CD14-positive monocyte (primary cell): ENCODE measurements at regions not wholly inside any gene's neighbourhood (a gene's known extent, or its start where the extent isn't known, plus 50 kb on each side); places are given as distances from the start of the nearest gene placed in this dataset.

Experiments used
- DNase-seq, 3 donors: peaks; one replicate each; pipeline ENCODE4 v3.0.0-alpha.2; 2011 to 2022
- H2AFZ ChIP-seq: 2 replicates; pipeline ENCODE4 v1.6.0; 2012; ENCODE audit warnings: mild to moderate bottlenecking, low read depth, low read length, inconsistent platforms; ENCODE audit not compliant: insufficient read depth, poor library complexity, severe bottlenecking
- H3K27ac ChIP-seq, 2 donors: 1 replicate in 1 of 2; 2 replicates in 1 of 2; pipeline ENCODE4 v1.5.1; 2012 to 2013; ENCODE audit warnings: low read length in 2 of 2, control low read depth in 1 of 2, inconsistent platforms in 1 of 2, low read depth in 1 of 2, mild to moderate bottlenecking in 1 of 2
- H3K27me3 ChIP-seq, 2 donors: one replicate each; pipeline versions ENCODE4 v1.6.0 to v1.6.1; 2011 to 2013; ENCODE audit warnings: low read length in 2 of 2; ENCODE audit not compliant: control insufficient read depth in 2 of 2, insufficient read depth in 2 of 2
- H3K36me3 ChIP-seq, 2 donors: replicated peaks in 1 of 2; 1 replicate in 1 of 2; 2 replicates in 1 of 2; pipeline versions ENCODE4 v1.5.1 to v1.6.1; 2012 to 2013; ENCODE audit warnings: low read length in 2 of 2, control low read depth in 1 of 2, inconsistent platforms in 1 of 2, mild to moderate bottlenecking in 1 of 2; ENCODE audit not compliant: insufficient read depth in 2 of 2, control insufficient read depth in 1 of 2
- H3K4me1 ChIP-seq, 2 donors: 1 replicate in 1 of 2; 2 replicates in 1 of 2; pipeline versions ENCODE4 v1.5.1 to v1.6.1; 2012 to 2013; ENCODE audit warnings: low read length in 2 of 2, control low read depth in 1 of 2, inconsistent platforms in 1 of 2, mild to moderate bottlenecking in 1 of 2, moderate library complexity in 1 of 2; ENCODE audit not compliant: insufficient read depth in 2 of 2, control insufficient read depth in 1 of 2
- H3K4me2 ChIP-seq: replicated peaks from 2 replicates; pipeline ENCODE3; 2012; ENCODE audit warnings: low read length, moderate library complexity, mild to moderate bottlenecking; ENCODE audit not compliant: poor library complexity, severe bottlenecking; ENCODE audit errors: extremely low read depth
- H3K4me3 ChIP-seq, 3 experiments: fragments of 200-600 bp in 1 of 3; sonication (generic) in 1 of 3; replicated peaks in 1 of 3; 1 replicate in 2 of 3; 2 replicates in 1 of 3; pipeline ENCODE4 v1.5.1; 2011 to 2013; ENCODE audit warnings: low read length in 3 of 3, mild to moderate bottlenecking in 3 of 3, control low read depth in 2 of 3, low read depth in 2 of 3, inconsistent platforms in 1 of 3, moderate library complexity in 1 of 3
- H3K79me2 ChIP-seq: 2 replicates; pipeline ENCODE4 v1.6.0; 2012; ENCODE audit warnings: mild to moderate bottlenecking, control low read depth, inconsistent platforms, low read length, moderate library complexity; ENCODE audit not compliant: insufficient read depth
- H3K9ac ChIP-seq: 2 replicates; pipeline ENCODE4 v1.6.0; 2017; ENCODE audit warnings: low read length, mild to moderate bottlenecking; ENCODE audit not compliant: insufficient read depth, poor library complexity, severe bottlenecking
- H3K9me3 ChIP-seq, 2 donors: replicated peaks in 1 of 2; 1 replicate in 1 of 2; 2 replicates in 1 of 2; pipeline versions ENCODE4 v1.5.1 to v1.6.1; 2012 to 2013; ENCODE audit warnings: low read length in 2 of 2, control low read depth in 1 of 2; ENCODE audit not compliant: control insufficient read depth in 1 of 2, insufficient read depth in 1 of 2
- H4K20me1 ChIP-seq: 2 replicates; pipeline ENCODE4 v1.6.0; 2012; ENCODE audit warnings: mild to moderate bottlenecking, low read length, control low read depth, moderate library complexity; ENCODE audit not compliant: insufficient read depth
- H3K27ac Mint-ChIP-seq, 7 donors: one replicate each; pipeline ENCODE4 v1.8.0; 2020; ENCODE audit warnings: mild to moderate bottlenecking in 7 of 7, mixed read lengths in 7 of 7, moderate library complexity in 6 of 7, inconsistent platforms in 2 of 7
- H3K27me3 Mint-ChIP-seq, 3 donors: one replicate each; pipeline ENCODE4 v1.8.0; 2021 to 2022; ENCODE audit warnings: low read depth in 3 of 3, mild to moderate bottlenecking in 3 of 3, mixed read lengths in 3 of 3, moderate library complexity in 3 of 3, inconsistent platforms in 1 of 3
- H3K36me3 Mint-ChIP-seq, 2 donors: one replicate each; pipeline ENCODE4 v1.8.0; 2020; ENCODE audit warnings: mixed read lengths in 2 of 2, inconsistent platforms in 1 of 2, mild to moderate bottlenecking in 1 of 2
- H3K4me1 Mint-ChIP-seq: one replicate; pipeline ENCODE4 v1.8.0; 2020; ENCODE audit warnings: mild to moderate bottlenecking, mixed read lengths
- H3K4me3 Mint-ChIP-seq, 2 donors: one replicate each; pipeline ENCODE4 v1.8.0; 2020; ENCODE audit warnings: mild to moderate bottlenecking in 2 of 2, mixed read lengths in 2 of 2, moderate library complexity in 1 of 2
- H3K9me3 Mint-ChIP-seq, 7 donors: one replicate each; pipeline ENCODE4 v1.8.0; 2020 to 2022; ENCODE audit warnings: mixed read lengths in 7 of 7, mild to moderate bottlenecking in 6 of 7, moderate library complexity in 6 of 7, inconsistent platforms in 2 of 7
- WGBS: methylation state at CpG from one replicate; pipeline ENCODE4 v1.1.5; 2013; ENCODE audit warnings: missing lambda C conversion rate; ENCODE audit not compliant: insufficient coverage; 5-methylcytosine and 5-hydroxymethylcytosine counted together
- intact Hi-C, 2 donors: fragments of 100-400 bp; cut with micrococcal nuclease; formaldehyde crosslinking; loops; one replicate each; pipeline versions ENCODE4 v1.15.0 to v1.15.1; 2023
- TF ChIP-seq, protein P1 (sequence below): fragments of 200-600 bp; IDR thresholded peaks from one replicate; pipeline ENCODE4 v1.8.0; 2022; ENCODE audit warnings: antibody characterized with exemption, mild to moderate bottlenecking

DNA sequence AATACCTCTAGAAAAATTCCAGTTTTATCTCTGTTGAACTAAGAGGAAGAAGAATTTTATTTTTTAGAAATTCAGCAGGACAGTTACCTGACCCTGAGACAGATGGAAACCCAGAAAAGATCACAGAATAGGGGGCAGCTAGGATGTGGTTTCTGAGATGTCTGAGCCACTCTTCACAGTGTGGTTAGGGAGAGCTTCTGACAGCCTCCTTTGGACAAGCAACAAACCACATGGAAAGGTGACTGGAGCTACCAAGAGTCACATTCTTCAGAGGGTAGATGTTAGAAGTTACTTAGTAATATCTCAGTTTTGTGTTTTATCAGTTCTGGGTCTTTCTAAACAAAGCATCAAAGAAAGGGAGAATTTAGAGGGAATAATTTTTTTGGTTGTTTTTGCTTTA, 117.3 kb upstream of the NAP1L1 start:
- no peaks in the 10 kb centered on the region for H3K4me1 ChIP-seq
- H2AFZ ChIP-seq: no peak overlapping the region
- H4K20me1 ChIP-seq: no peaks in the 10 kb centered on the region
- H3K79me2 ChIP-seq: no peaks in the 10 kb centered on the region
- H3K27ac ChIP-seq: no peak overlapping the region
- Mint-ChIP-seq H3K4me1 (no peaks in the 10 kb centered on the region), H3K9me3 (peaks cover 19 to 49% (median 36%) of the 10 kb centered on the region in 7 donors), H3K27me3 (peaks cover 0 to 3% (median 2%) of the 10 kb centered on the region in 3 donors), H3K4me3 (no peak overlapping the region), H3K27ac (no peak overlapping the region), H3K36me3 (no peaks in the 10 kb centered on the region)
- TF ChIP-seq, protein P1, sequence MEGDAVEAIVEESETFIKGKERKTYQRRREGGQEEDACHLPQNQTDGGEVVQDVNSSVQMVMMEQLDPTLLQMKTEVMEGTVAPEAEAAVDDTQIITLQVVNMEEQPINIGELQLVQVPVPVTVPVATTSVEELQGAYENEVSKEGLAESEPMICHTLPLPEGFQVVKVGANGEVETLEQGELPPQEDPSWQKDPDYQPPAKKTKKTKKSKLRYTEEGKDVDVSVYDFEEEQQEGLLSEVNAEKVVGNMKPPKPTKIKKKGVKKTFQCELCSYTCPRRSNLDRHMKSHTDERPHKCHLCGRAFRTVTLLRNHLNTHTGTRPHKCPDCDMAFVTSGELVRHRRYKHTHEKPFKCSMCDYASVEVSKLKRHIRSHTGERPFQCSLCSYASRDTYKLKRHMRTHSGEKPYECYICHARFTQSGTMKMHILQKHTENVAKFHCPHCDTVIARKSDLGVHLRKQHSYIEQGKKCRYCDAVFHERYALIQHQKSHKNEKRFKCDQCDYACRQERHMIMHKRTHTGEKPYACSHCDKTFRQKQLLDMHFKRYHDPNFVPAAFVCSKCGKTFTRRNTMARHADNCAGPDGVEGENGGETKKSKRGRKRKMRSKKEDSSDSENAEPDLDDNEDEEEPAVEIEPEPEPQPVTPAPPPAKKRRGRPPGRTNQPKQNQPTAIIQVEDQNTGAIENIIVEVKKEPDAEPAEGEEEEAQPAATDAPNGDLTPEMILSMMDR: no peak
- no peaks in the 10 kb centered on the region for H3K36me3 ChIP-seq
- H3K9me3 ChIP-seq: peaks cover 13 to 28% of the 10 kb centered on the region in 2 donors
- no peak overlapping the region for H3K9ac ChIP-seq
- intact Hi-C loops: no loop called here
- no peak overlapping the region for H3K4me2 ChIP-seq
- H3K27me3 ChIP-seq: no peaks in the 10 kb centered on the region
- H3K4me3 ChIP-seq: no peak overlapping the region
- DNase-seq: no peak

DNA sequence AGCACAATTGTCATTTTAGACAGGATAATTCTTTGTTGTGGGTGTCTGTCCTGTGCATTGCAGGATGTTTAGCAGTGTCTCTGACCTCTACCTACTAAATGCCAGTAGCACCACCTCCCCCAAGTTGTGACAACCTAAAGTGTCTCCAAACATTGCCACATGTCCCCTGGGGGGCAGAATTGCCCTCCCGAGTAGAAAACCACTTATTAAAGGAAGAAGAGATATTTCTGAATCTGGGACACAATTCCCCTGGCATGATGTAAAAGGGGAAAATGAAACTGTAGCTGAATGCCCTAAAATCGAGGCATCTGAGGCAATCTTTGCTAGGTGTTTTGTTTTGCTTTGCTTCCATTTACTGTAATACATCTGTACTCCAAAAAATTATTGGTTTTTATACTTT, 116.8 kb upstream of the NAP1L1 start:
- H3K9me3 ChIP-seq: peaks cover 13 to 28% of the 10 kb centered on the region in 2 donors
- WGBS: no CpG with 5 or more reads among the region's 2 CpGs
- TF ChIP-seq, protein P1: no peak
- H3K79me2 ChIP-seq: no peaks in the 10 kb centered on the region
- Mint-ChIP-seq H3K4me1 (no peaks in the 10 kb centered on the region), H3K9me3 (peaks cover 19 to 49% (median 36%) of the 10 kb centered on the region in 7 donors), H3K36me3 (no peaks in the 10 kb centered on the region), H3K27ac (no peak overlapping the region), H3K27me3 (peaks cover 0 to 3% (median 2%) of the 10 kb centered on the region in 3 donors), H3K4me3 (no peak overlapping the region)
- H3K36me3 ChIP-seq: no peaks in the 10 kb centered on the region
- H2AFZ ChIP-seq: no peak overlapping the region
- H3K27ac ChIP-seq: no peak overlapping the region
- DNase-seq: no peak
- no peak overlapping the region for H3K4me2 ChIP-seq
- H4K20me1 ChIP-seq: no peaks in the 10 kb centered on the region
- H3K4me3 ChIP-seq: no peak overlapping the region
- no peaks in the 10 kb centered on the region for H3K4me1 ChIP-seq
- H3K27me3 ChIP-seq: no peaks in the 10 kb centered on the region
- intact Hi-C loops: no loop called here
- no peak overlapping the region for H3K9ac ChIP-seq
